GM21515 (cell line): ENCODE measurements at regions not wholly inside any gene's neighbourhood (a gene's known extent, or its start where the extent isn't known, plus 50 kb on each side); places are given as distances from the start of the nearest gene placed in this dataset.

ENCODE experiments used
- ATAC-seq: cut with Tn5 transposase; IDR thresholded peaks from one replicate; pipeline ENCODE4 v1.9.1; 2021; ENCODE audit not compliant: unreplicated experiment

DNA sequence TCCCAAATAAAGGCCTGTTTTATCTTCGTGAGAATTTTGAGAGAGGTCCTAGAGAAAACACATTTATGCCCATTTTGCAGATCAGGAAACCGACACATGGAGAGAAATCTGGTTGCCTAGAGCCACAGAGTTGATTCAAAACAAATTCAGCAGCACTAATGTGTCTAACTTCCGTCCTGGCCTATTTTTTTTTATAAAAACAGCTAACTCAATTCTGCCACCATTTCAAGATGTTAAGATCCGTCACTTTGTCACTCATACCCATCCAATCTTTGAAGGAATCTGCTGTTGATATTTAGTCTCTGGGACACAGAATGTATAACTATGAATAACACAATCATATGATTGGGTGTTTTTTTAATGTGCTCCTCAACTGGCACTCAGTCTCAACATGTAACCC, 611.1 kb upstream of the ARID1B start:
- ATAC-seq, result no peak

DNA sequence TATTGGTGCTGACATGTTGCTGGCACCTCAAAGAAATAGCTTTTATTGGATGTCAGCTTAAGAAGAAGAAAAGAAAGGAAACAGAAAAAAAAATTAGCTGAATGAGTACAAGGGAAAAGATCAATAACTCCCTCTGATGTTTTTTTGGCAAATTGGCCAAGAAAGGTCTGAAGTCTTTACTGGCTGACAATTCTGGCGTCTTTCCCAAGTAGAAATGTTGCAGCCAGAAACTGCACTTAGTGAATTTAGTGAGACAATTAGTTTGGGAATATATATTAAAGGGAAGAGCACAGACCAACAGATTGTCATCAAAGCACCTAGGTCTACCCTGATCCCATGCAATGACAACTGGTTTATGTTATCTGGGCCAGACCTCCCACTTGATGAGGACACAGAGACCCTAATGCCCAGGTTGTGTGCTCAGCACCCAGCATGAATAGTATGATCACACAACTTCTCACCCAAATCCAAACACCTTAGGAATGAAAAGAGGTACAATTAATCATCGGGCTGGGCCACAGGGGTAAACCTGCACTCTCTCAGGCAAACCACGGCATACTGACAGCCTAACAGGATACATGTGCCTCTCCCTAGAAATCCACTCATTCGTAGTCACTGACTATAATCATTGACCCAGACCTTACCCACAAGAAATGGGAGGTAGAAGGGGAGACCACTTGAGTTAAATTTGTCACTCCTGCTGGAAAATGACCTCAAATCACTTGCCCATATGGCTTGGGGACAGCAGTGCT, 612.3 kb upstream of the ARID1B start:
- ATAC-seq, result no peak

DNA sequence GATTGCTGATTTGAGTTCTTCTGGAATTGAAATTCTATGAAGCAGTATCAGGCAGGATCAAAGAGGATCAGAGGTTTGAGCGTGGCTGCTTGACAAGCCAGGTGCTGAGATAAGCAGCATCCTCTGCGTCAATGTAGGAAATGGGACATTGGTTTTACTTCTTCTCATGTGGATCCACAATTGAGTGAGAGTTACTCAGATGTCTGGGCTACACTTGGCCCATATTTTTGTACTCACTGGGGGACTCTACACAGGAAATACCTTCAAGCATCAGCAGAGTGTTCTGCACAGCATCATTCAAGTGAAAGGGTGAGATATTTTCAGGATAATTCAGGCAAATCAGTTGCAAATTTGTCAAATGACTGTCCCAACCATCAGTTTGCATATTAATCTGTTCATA, 613.9 kb upstream of the ARID1B start:
- no peak for ATAC-seq

DNA sequence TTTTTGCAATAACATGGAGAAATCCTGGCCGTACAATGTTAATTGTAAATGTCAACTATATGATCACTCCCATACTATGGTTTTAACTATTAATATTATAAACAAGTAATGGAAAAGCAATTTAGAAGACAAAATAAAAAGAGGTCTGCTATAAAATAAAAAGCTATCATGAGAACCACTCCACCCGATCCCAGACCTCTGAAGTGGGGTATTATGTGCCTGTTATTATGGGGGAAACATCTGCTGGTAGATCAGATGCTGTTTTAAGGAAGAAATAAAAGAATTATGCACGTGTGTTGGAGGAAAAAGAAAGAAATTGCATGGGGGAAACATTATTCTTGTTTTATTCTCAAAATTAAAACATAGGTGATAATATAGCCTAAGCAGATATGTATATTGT, 615.7 kb upstream of the ARID1B start:
- ATAC-seq, result no peak

DNA sequence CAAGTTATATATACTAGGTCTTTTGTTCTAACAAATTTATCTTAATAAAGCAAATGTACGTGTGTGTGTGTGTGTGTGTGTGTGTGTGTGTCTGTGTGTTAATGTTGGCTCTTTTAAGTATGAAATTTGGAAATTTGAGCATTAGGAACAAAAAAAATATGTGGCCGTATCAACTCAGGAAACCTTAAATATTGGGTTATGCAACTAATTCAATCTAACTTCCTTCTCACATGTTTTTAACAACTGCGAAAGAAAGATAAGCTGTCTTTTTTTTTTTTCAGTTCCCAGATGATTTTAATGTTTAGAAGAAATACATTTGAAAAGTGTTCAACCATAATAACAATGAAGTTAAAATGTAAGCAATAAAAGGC, 616.4 kb upstream of the ARID1B start:
- no peak for ATAC-seq

- no peak for ATAC-seq
Observed at GRCh38 chr6:156160007-156160794, 617.0 kb upstream of the ARID1B start.

DNA sequence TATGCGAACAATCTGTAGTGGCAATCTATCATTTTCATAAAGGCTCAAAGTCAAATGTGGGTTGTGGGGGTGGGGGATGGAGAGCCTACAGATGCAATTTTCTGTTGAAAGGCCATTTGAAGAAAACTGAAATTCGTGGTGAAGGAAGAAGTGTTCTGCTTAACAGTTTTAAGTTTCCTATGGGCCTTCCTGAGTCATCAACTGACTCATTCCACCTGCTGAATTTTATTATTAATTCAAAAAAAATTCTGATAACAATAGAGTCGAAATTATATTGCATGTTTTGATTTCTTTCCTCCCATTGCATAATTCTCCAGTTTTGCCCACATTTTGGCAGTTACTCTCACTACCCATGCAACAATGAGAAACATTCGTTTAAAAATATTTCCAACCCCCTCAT, 622.3 kb upstream of the ARID1B start:
- ATAC-seq, result no peak

DNA sequence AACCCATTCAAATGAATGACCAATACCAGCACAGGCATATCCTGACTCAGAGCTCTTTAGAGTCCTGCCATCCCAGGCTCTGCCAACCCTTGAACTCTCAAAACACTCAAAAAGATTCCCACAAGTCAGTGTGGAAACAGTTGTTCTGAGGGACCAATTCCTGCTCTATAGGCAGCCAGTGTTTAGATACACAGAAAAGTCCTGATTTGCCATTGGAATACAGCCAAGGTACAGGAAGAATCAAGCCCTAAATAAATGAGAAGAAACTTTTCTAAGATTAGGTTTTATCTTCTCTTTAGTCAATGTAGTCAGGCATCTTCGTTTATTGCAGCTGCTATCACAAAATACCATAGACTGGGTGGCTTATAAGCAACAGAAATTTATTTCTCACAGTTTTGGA, 626.8 kb upstream of the ARID1B start:
- no peak for ATAC-seq

GRCh38 chr6:156146891-156147290, 630.3 kb upstream of the ARID1B start:
- no peak for ATAC-seq

DNA sequence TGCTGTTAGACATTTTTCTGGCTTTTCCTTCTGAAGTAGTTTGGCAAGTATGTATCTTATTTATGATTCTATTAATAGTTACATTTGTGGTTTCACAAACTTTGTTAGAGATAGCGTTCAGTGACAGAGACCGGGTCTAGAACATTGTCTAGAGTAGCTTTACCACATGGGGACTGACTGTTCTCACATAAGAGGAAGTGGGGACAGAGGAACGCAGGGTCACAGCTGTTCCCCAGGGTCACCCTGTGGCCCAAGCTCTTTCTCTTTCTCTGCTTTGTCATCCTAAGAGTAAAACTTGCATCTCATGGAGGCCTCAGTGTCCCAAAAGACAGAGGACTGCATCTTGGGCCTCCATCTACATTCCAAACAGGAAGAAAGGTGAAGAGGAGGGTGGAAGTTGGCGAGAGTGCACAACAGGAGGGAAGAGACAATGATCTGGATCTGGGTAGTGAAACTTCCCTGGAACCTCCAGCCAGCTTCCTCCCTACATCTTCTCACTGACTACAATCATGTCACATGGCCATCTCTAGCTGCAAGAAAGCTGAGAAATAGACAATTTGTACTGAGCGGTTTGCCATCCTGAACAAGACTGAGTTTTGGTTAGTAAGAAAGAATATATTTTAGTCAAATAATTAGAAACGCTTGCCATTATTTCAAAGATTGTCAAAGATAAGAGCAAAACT, 645.8 kb upstream of the ARID1B start:
- ATAC-seq, result peak; percentile 95

DNA sequence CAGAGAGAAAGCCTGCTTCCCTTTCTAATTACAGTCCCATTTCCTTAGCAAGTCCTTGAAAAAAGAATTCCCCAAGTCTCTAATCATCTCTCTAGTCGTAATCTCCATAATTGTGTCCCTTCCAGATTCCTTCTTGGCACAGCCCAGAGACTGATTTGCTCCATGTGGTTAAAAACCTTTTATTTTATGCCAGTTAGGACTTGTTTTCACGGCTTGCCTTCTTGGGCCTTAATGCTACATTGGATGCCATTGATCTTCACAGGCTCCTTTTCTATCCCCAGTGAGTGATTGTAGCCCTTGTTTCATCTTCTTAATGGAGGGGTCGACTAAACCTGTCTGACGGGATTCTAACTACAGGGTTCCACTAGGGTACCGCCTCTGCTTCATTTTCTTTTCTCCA, 650.6 kb upstream of the ARID1B start:
- ATAC-seq, result no peak

DNA sequence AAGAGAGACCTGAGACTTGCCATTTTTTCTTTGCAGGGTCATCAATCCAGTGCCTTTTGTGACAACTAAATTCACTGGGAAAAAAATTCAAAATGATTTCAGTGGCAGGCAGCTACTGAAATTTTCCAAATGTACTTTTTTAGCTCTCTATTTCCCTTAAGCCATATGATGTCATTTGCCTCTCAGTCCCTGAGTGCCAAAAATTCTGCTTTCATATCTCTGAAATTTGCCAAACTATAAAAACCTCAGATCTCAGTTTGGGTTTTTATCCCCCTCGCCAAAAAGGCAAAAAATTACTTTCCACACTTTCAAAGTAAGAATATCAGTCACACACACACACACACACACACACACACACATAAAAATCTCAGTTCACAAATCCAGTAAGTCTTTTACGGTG, 651.3 kb upstream of the ARID1B start:
- no peak for ATAC-seq

GRCh38 chr6:156123731-156124130, 653.4 kb upstream of the ARID1B start:
- no peak for ATAC-seq

GRCh38 chr6:156121973-156122372, 655.2 kb upstream of the ARID1B start:
- no peak for ATAC-seq

GRCh38 chr6:156114541-156114940, 658.9 kb upstream of the NOX3 start:
- no peak for ATAC-seq

GRCh38 chr6:156113631-156114030, 658.0 kb upstream of the NOX3 start:
- no peak for ATAC-seq

DNA sequence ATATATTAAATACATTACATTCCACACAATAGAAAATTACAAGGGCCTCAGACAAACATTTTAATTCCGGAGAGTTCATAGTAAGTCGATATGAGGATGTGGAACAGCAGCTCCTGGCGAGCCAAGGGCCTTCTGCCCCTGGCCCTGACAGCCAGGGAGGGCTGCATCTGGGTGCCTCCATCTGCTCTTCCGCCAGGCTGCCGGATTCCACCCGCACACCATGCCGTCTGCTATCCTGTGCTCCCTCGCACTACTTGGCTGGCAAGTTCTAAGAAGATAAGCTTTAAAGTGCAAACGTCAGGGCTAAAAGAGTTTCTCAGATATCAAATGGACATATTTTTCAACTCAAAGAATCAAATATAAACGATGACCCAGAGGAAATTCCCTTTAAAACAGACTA, 656.3 kb upstream of the NOX3 start:
- no peak for ATAC-seq

GRCh38 chr6:156110249-156110648, 654.6 kb upstream of the NOX3 start:
- no peak for ATAC-seq

- no peak for ATAC-seq
Observed at GRCh38 chr6:156109713-156110112, 654.1 kb upstream of the NOX3 start.

DNA sequence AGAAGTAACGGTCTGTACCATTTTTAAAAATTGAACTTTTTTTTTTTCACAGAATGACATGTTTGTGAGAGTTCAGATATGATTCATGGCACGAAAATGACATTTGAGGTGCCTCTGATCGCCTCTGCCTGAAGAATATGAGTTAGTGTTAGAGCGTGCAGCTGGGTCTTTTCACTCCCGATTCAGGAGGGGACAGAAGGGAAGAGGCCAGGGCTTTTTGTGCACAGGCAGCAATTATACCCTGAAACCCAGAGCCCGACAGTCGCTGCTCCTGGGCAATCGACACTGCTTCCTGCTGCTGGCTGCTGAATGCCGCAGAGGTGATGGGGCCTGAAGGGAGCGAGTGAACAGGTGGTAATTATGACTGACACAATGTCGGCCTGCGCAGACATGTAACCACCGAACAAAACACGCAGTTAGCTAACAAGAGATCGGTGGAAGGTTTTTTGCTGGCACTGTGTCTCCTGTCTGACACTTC, 652.0 kb upstream of the NOX3 start:
- no peak for ATAC-seq

DNA sequence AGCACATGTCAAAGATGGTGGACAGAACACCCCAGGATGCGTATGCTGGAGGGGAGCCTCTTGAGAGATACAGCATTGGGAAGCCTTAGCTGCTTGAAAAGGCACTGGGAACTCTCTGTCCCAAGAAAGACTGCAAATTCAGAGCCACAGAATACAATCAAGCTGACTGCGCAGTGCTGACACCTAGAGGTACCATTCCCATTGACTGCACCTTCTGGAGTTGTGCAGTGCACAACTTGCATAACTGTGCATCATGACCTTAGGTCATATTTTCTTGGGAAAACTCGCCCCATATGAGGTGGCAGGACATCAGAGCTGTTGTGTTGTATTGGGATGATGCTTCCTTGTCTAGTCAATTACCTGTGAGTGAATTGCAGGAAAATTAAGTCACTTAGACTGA, 646.5 kb upstream of the NOX3 start:
- ATAC-seq, result no peak

GRCh38 chr6:156098839-156099238, 643.2 kb upstream of the NOX3 start:
- ATAC-seq, result no peak
